Endothelial cell of umbilical vein (primary cell): ENCODE measurements at regions not wholly inside any gene's neighbourhood (a gene's known extent, or its start where the extent isn't known, plus 50 kb on each side); places are given as distances from the start of the nearest gene placed in this dataset.
"Not testable (repeated sequence)": the region's sequence is repeated elsewhere in the genome, so short reads cannot be mapped to it uniquely, and the experiment has no call there.

Experiments used
- EZH2 ChIP-seq: IDR thresholded peaks from 2 replicates; pipeline ENCODE4 v1.6.1; 2012; ENCODE audit warnings: borderline replicate concordance, low read depth, mild to moderate bottlenecking, moderate library complexity, low read length, inconsistent platforms; ENCODE audit not compliant: severe bottlenecking
- GATA2 ChIP-seq: IDR thresholded peaks from 2 replicates; pipeline ENCODE4 v1.7.0; 2011; ENCODE audit warnings: low read depth, mild to moderate bottlenecking, moderate library complexity, mixed read lengths, low read length; ENCODE audit not compliant: insufficient read length, insufficient read depth
- MYC ChIP-seq: IDR thresholded peaks from one replicate; pipeline ENCODE4 v1.6.1; 2011; ENCODE audit warnings: mild to moderate bottlenecking, low read depth, low read length
- POLR2A ChIP-seq: IDR thresholded peaks from 2 replicates; pipeline ENCODE4 v1.6.1; 2012; ENCODE audit warnings: low read depth, mild to moderate bottlenecking, control low read depth, low read length
- POLR2AphosphoS5 ChIP-seq: IDR thresholded peaks from 2 replicates; pipeline ENCODE4 v1.6.1; 2012; ENCODE audit warnings: low read depth, mild to moderate bottlenecking, control low read depth, low read length, moderate library complexity; ENCODE audit not compliant: insufficient read depth
- TF ChIP-seq, protein P1 (sequence below), 2 donors: IDR thresholded peaks; 1 replicate in 1 of 2; 2 replicates in 1 of 2; pipeline ENCODE4 v1.5.1; 2011; ENCODE audit warnings: low read length in 2 of 2, mild to moderate bottlenecking in 2 of 2, moderate library complexity in 2 of 2, control low read depth in 1 of 2, inconsistent platforms in 1 of 2, low read depth in 1 of 2; ENCODE audit not compliant: insufficient read depth in 1 of 2; ENCODE audit errors: extremely low read depth in 1 of 2
- TF ChIP-seq, protein P2 (sequence below): IDR thresholded peaks from 2 replicates; pipeline ENCODE4 v1.6.1; 2011; ENCODE audit not compliant: insufficient read depth, insufficient read length

DNA sequence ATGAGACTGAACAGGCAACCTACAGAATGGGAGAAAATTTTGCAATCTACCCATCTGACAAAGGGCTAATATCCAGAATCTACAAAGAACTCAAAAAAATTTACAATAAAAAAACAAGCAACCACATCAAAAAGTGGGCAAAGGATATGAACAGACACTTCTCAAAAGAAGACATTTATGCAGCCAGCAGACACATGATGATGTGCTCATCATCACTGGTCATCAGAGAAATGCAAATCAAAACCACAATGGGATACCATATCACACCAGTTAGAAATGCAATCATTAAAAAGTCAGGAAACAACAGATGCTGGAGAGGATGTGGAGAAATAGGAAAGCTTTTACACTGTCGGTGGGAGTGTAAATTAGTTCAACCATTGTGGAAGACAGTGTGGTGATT lies 51.7 kb upstream of the PAXBP1 start:
- not testable (repeated sequence) for TF ChIP-seq POLR2A, EZH2, GATA2, MYC, POLR2AphosphoS5
- TF ChIP-seq, protein P1, sequence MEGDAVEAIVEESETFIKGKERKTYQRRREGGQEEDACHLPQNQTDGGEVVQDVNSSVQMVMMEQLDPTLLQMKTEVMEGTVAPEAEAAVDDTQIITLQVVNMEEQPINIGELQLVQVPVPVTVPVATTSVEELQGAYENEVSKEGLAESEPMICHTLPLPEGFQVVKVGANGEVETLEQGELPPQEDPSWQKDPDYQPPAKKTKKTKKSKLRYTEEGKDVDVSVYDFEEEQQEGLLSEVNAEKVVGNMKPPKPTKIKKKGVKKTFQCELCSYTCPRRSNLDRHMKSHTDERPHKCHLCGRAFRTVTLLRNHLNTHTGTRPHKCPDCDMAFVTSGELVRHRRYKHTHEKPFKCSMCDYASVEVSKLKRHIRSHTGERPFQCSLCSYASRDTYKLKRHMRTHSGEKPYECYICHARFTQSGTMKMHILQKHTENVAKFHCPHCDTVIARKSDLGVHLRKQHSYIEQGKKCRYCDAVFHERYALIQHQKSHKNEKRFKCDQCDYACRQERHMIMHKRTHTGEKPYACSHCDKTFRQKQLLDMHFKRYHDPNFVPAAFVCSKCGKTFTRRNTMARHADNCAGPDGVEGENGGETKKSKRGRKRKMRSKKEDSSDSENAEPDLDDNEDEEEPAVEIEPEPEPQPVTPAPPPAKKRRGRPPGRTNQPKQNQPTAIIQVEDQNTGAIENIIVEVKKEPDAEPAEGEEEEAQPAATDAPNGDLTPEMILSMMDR (IDR thresholded peaks at IDR 0.05; ENCODE audit: extremely low read depth in 1 of 2, insufficient read depth in 1 of 2, low read depth in 1 of 2, low read length in 2 of 2) = not testable (repeated sequence)
- TF ChIP-seq, protein P2, sequence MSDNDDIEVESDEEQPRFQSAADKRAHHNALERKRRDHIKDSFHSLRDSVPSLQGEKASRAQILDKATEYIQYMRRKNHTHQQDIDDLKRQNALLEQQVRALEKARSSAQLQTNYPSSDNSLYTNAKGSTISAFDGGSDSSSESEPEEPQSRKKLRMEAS = not testable (repeated sequence)
